Endothelial cell (in vitro differentiated cells): ENCODE measurements at regions not wholly inside any gene's neighbourhood (a gene's known extent, or its start where the extent isn't known, plus 50 kb on each side); places are given as distances from the start of the nearest gene placed in this dataset.
A peak's percentile ranks its signal among the peaks of the same experiment; 100 is the strongest.

Experiments
- DNase-seq: peaks from one replicate; pipeline ENCODE4 v3.0.0; 2021; ENCODE audit warnings: low spot score
- H3K27ac Mint-ChIP-seq: one replicate; pipeline ENCODE4 v1.8.0; 2021; ENCODE audit warnings: mixed read lengths, inconsistent platforms; ENCODE audit not compliant: unreplicated experiment
- H3K27me3 Mint-ChIP-seq: one replicate; pipeline ENCODE4 v1.8.0; 2021; ENCODE audit warnings: mild to moderate bottlenecking, moderate library complexity, mixed read lengths, inconsistent platforms; ENCODE audit not compliant: unreplicated experiment
- H3K36me3 Mint-ChIP-seq: one replicate; pipeline ENCODE4 v1.8.0; 2021; ENCODE audit warnings: mild to moderate bottlenecking, low read depth, mixed read lengths, inconsistent platforms; ENCODE audit not compliant: unreplicated experiment
- H3K4me1 Mint-ChIP-seq: one replicate; pipeline ENCODE4 v1.8.0; 2021; ENCODE audit warnings: mild to moderate bottlenecking, mixed read lengths, inconsistent platforms; ENCODE audit not compliant: unreplicated experiment
- H3K4me3 Mint-ChIP-seq: one replicate; pipeline ENCODE4 v1.8.0; 2021; ENCODE audit warnings: mild to moderate bottlenecking, mixed read lengths, inconsistent platforms; ENCODE audit not compliant: unreplicated experiment
- H3K9me3 Mint-ChIP-seq: one replicate; pipeline ENCODE4 v1.8.0; 2021; ENCODE audit warnings: mixed read lengths, inconsistent platforms; ENCODE audit not compliant: unreplicated experiment
- TF ChIP-seq, protein P1 (sequence below): fragments of 200-600 bp; sonication (generic); IDR thresholded peaks from one replicate; pipeline ENCODE4 v1.5.0; 2021; ENCODE audit warnings: antibody characterized with exemption; ENCODE audit not compliant: unreplicated experiment

DNA sequence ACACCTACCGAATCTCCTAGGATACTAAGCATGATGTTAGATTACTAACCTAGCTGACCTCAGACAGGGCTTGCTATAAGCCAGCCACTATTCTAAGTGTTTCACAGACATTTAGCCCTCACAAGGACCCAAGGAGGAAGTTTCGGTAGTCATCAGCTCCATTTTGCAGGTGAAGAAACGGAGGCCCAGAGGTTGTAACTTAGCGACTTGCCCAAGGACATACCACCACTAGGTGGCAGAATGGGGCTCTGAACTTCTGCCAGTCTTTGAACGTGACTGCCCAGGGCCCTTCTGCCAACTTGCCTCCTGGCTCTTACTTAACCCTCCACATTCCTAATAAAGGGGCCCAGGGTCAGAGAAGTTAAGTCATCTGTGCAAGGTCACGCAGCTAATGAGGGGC, 283.5 kb downstream of the C1orf94 start:
- H3K4me3 Mint-ChIP-seq = no peak overlapping the region
- peak; percentile 51 for DNase-seq
- no peaks in the 10 kb centered on the region for H3K36me3 Mint-ChIP-seq
- H3K27me3 Mint-ChIP-seq = no peaks in the 10 kb centered on the region
- TF ChIP-seq, protein P1, sequence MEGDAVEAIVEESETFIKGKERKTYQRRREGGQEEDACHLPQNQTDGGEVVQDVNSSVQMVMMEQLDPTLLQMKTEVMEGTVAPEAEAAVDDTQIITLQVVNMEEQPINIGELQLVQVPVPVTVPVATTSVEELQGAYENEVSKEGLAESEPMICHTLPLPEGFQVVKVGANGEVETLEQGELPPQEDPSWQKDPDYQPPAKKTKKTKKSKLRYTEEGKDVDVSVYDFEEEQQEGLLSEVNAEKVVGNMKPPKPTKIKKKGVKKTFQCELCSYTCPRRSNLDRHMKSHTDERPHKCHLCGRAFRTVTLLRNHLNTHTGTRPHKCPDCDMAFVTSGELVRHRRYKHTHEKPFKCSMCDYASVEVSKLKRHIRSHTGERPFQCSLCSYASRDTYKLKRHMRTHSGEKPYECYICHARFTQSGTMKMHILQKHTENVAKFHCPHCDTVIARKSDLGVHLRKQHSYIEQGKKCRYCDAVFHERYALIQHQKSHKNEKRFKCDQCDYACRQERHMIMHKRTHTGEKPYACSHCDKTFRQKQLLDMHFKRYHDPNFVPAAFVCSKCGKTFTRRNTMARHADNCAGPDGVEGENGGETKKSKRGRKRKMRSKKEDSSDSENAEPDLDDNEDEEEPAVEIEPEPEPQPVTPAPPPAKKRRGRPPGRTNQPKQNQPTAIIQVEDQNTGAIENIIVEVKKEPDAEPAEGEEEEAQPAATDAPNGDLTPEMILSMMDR = peak; percentile 65
- H3K9me3 Mint-ChIP-seq = no peaks in the 10 kb centered on the region
- no peaks in the 10 kb centered on the region for H3K4me1 Mint-ChIP-seq
- H3K27ac Mint-ChIP-seq = no peak overlapping the region

DNA sequence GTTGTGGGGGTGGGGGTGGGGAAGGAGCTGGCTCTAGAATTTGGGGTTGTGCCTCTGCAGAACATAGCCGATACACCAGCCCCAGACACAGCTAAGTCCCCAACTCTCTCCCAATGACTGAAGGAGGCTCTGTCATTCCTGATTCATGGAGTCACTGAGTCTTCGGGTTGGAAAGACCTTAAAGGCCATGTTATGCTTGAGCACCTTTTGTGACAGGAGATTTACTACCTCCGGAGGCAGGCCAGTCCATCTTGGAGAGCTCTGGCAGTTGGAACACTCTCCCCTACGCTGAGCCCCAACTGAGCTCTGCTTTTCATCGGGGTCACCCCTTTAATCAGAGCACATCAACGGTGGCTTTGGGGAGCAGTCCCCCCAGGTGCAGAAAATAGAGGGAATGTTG, 284.4 kb upstream of the GJB5 start:
- DNase-seq = no peak
- Mint-ChIP-seq H3K4me1 (no peaks in the 10 kb centered on the region), H3K9me3 (no peaks in the 10 kb centered on the region), H3K4me3 (no peak overlapping the region), H3K27ac (no peak overlapping the region), H3K36me3 (no peaks in the 10 kb centered on the region), H3K27me3 (no peaks in the 10 kb centered on the region)
- TF ChIP-seq, protein P1 = no peak

DNA sequence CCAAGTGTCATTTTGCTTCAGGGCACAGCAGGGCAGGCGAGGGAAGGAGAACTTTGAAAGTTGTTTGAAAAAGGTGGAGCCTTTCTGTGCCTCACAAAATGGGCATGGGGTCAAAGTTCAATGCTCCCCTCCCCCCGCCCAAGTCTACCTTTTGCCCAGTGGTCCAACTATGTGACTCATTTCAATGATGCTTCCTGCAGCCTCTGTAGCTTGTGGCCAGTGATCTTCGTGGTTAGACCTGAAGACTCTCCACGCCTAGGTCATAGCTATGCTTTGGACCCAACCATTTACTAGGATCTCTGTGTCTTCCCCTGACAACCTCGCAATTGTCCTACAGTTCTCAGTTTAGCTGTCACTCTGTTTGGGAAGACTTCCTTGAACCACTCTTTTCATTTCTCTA, 280.3 kb upstream of the GJB5 start:
- H3K4me1 Mint-ChIP-seq = peaks cover 5% of the 10 kb centered on the region
- no peaks in the 10 kb centered on the region for H3K36me3 Mint-ChIP-seq
- H3K27me3 Mint-ChIP-seq = no peaks in the 10 kb centered on the region
- no peak for DNase-seq
- H3K4me3 Mint-ChIP-seq = no peak overlapping the region
- H3K9me3 Mint-ChIP-seq = no peaks in the 10 kb centered on the region
- H3K27ac Mint-ChIP-seq = no peak overlapping the region
- TF ChIP-seq, protein P1 = no peak

DNA sequence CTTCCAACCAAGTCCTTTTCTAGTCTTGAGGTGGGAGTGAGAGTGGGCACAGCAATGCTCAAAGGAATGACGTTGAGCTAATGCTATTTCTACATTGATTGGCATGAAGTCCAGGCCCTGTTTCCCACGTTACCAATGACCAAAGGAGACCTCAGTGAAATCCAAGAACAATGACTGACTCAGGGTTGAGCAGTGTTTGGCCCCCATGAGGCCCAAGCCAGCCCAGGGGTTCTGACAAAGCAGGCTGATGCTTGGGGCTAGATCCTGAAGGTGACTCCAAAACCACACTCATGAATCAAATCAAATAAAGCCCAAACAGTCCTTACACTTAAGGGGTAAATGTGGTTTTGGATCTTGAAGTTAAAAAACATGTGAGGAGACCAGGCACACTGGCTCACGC, 278.5 kb upstream of the GJB5 start:
- Mint-ChIP-seq H3K9me3 (no peaks in the 10 kb centered on the region), H3K36me3 (no peaks in the 10 kb centered on the region), H3K4me1 (peaks cover 5% of the 10 kb centered on the region), H3K27ac (no peak overlapping the region), H3K27me3 (no peaks in the 10 kb centered on the region), H3K4me3 (no peak overlapping the region)
- TF ChIP-seq, protein P1 = no peak
- DNase-seq = no peak

DNA sequence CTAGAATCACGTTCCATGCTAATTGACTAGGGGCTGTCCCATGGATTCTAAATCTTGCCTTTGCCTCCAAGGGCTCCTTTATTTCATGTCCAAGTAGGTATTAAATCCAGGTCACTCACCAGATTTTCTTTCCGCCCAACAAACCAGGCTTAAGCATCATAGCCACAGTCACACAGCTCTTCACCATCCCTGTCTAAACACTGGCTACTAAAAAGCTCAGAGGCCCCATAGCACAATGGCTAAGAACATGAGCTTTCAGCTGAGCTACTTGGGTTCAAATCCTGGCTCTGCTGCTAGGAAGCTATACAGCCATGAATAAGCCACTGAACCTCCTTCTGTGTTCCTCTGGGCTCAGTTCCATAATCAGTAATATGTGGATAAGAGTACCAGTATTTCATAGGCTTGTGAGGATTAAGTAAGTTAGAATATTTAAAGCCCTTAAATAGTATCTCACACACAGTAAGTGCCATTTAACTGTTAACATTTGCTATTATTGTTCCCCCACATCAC, 277.2 kb upstream of the GJB5 start:
- Mint-ChIP-seq H3K4me3 (no peak overlapping the region), H3K27ac (no peak overlapping the region), H3K9me3 (no peaks in the 10 kb centered on the region), H3K4me1 (peaks cover 5% of the 10 kb centered on the region), H3K27me3 (no peaks in the 10 kb centered on the region), H3K36me3 (no peaks in the 10 kb centered on the region)
- TF ChIP-seq, protein P1 = no peak
- no peak for DNase-seq
